HG02885 (cell line): ENCODE measurements at regions not wholly inside any gene's neighbourhood (a gene's known extent, or its start where the extent isn't known, plus 50 kb on each side); places are given as distances from the start of the nearest gene placed in this dataset.
"Not testable (repeated sequence)": the region's sequence is repeated elsewhere in the genome, so short reads cannot be mapped to it uniquely, and the experiment has no call there.

Source experiments
- ATAC-seq: cut with Tn5 transposase; IDR thresholded peaks from one replicate; pipeline ENCODE4 v1.9.1; 2021; ENCODE audit warnings: mild to moderate bottlenecking; ENCODE audit not compliant: unreplicated experiment, poor library complexity

GRCh38 chr11:98600103-98600502 is 420.6 kb upstream of the CNTN5 start:
- no peak for ATAC-seq

DNA sequence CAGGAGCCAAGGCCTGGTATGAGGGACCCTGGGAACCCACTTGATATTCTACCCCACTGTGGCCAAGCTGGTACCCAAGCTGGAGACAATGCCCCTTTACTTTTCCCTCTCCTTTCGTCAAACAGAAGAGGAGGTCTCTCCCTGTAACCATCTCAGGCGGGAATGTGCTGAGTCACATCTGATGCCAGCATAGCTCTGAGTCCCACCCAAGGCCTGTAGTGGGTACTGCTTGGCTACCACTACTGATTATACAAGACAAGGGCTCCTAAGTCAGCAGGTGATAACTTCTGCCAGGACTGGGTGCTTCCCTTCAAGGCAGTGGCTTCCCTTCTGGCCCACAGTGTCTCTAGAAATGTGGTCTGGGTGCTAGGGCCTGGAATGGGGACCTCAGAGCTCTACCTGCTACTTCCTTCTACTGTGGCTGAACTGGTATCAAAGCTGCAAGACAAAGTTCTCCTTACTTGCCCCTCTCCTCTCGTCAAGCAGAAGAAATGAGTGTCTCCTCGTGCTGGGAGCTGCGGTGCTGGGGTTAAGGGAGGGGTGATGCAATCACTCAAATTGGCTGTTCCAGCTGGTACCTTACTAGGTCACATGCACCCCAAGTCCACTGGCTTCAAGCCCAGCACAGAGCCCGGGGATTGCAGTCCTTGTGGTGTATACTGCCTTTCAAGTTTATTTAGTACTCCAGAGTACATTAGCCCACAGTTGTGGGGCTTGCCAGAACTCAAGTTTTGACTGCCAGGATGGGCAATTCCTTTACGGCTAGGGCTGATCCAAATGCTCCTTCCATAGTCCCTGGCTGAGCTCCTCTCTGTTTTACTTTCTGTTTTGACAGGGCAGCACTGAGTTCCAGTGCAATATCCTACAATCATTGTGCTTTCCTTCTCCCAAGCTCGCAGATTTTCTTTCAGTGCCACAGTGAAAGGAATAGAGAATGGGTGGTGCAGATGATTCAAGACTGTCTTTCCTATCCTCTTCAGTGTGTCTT is 419.7 kb upstream of the CNTN5 start:
- no peak for ATAC-seq

DNA sequence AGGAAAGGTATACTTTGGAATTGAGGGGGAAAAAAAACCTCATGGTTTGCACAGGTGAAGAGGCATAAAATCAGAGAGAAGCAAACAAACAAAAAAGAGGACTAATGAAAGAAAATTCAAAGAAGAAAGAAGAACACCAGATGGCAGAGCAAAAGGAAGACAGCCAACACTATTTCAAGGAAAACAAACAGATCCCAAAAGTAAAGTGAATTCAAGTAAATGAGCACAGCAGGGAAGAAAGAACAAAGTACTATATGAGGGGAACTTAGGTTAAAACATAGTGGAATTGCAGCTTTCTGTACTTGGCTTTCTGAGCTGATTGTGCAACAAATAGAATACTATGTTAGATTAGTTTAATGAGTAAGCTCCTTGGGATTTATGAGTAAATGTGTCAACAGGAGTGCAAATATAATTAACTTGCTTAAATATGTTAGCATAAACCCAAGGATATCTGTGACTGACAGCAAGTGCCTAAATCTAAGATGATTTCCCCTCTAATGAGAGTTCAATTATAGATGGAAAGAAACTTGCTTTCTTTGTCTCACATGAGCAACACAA is 404.6 kb upstream of the CNTN5 start:
- no peak for ATAC-seq

DNA sequence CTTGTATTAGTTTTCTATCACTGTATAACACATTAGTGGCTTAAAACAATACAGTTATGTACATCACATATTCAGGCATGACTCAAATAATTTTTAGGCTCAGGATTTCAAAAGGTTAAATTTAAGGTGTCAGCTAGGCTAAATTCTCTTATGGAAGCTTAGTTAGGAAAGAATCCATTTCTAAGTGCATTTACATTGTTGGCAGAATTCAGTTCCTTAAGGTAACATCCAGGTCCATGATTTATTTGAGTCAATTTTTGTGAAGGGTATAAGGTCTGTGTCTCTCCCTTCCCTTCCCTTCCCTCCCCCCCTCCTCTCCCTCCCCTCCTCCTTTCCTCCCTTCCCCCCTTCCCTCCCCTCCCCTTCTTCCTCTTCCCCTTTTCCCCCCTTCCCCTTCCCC is 399.0 kb upstream of the CNTN5 start:
- no peak for ATAC-seq

DNA sequence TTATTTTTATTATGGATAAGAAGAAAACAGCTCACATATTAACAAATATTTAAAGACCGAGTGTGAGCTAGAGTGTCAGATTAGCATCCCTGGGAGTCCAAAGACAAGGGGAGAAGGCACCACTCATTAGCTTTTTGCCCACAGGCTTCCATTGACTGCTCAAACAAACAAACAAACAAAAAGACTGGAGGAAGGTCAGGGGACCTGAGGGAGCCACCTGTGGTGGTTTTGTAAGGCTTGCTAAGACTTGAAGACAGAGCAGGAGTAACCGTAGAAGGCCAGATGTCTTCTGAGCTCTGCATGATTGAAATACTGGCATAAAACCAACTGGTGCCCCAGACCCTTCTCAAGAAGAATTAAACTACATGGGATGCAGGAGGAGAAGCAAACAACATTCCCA is 395.2 kb upstream of the CNTN5 start:
- ATAC-seq = no peak

GRCh38 chr11:98630736-98631135 is 390.0 kb upstream of the CNTN5 start:
- no peak for ATAC-seq

GRCh38 chr11:98657711-98658110 is 363.0 kb upstream of the CNTN5 start:
- no peak for ATAC-seq

GRCh38 chr11:98659431-98659830 is 361.3 kb upstream of the CNTN5 start:
- ATAC-seq = no peak

GRCh38 chr11:98674390-98674789 is 346.4 kb upstream of the CNTN5 start:
- no peak for ATAC-seq

DNA sequence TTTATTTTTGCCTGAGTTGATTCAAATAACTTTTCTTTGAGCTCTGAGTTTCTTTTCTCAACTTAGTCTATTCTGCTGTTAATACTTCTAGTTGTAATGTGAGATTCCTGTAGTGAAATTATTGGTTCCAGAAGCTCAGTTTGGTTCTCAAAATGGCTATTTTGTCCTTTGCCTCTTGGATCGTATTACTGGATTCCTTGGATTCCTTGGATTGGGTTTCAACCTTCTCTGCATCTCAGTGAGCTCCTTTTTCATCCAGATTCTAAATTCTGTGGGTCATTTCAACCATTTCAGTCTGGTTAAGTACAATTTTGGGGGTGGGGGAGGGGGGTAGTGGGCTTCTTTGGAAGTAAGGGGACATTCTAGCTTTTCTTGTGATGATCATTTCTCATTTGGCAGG is 341.1 kb upstream of the CNTN5 start:
- no peak for ATAC-seq

GRCh38 chr11:98701541-98701940 is 319.2 kb upstream of the CNTN5 start:
- ATAC-seq = no peak

DNA sequence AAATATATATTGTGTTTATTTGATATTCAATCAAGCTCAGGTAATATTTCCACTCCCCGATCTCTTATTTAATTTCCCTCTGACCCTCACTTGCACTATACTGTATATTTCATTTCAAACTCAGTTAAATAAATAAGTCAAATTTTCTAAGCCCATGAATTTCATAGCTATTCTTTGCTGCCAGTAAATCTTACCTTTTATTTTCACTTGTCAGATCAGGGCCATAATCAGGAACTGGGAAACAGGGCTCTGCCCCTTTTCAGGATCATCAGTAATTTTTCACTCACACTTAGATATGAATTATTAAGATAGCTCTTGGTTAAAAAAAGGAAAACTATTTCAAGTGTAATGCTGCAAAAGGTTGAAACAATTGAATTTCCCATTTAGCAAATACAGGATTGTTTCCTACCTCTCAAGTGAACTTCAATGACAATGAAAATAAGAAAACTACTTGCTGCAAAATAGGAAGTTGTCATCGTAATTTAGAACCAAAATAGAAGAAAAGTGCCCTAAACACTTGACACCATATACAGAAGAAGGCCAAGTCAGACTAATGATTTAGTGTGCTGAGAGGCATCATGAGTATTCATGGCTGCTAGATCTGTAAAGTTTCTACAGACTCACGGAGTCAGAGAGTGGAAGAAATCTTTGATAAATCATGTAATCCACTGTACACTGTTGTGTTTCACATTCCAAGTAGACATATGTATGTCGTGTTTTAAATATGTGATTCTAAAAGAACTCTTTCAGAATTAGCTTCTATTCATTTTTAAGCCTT is 316.8 kb upstream of the CNTN5 start:
- no peak for ATAC-seq

- ATAC-seq = no peak
These were observed 310.7 kb upstream of the CNTN5 start for GRCh38 chr11:98710026-98710425.

- ATAC-seq = no peak
These were observed 309.8 kb upstream of the CNTN5 start for GRCh38 chr11:98710986-98711385.

DNA sequence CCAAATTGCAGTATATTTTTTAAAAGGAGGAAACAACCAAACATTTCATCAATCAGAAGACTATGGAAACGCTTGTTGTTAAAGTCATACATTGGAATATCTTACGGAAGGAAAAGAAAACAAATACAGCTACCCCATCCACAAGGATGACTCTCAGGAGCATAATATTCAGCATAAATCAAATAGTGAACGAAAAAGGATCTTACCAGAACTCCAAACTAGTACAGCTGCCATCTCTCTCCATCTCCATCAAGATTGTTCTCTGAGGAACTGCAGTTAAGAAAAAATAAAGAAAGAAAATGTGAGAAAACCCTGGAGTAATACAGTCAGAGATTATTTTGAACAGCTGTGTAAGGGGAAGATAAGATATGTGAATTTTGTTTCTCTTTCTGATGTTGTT is 299.8 kb upstream of the CNTN5 start:
- no peak for ATAC-seq

GRCh38 chr11:98725471-98725870 is 295.3 kb upstream of the CNTN5 start:
- no peak for ATAC-seq

- no peak for ATAC-seq
These were observed 292.3 kb upstream of the CNTN5 start for GRCh38 chr11:98728421-98728820.

- ATAC-seq = no peak
These were observed 291.6 kb upstream of the CNTN5 start for GRCh38 chr11:98729118-98729517.

- ATAC-seq = no peak
These were observed 287.8 kb upstream of the CNTN5 start for GRCh38 chr11:98732947-98733346.

- ATAC-seq = not testable (repeated sequence)
These were observed 287.4 kb upstream of the CNTN5 start for GRCh38 chr11:98733378-98733777.

DNA sequence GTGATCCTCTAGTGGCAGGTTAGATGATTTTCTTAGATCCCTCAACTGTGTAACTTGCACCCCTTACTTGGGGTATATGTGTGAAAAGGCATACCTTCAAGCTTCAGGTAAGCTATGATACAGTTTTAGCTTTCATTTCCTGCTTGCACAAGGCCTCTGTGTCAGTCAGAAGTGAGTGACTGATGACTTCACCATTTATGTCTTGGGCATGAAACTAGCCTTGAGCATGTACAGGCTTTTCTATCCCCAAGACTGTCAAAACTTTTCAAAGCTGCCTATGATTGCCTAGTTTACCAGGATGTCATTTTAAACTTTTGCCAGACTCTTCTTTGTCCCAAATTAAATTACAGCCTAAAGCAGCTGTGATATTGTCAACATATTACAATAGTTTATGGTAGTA is 286.1 kb upstream of the CNTN5 start:
- no peak for ATAC-seq
